ENCODE measurements at regions not wholly inside any gene's neighbourhood (a gene's known extent, or its start where the extent isn't known, plus 50 kb on each side); places are given as distances from the start of the nearest gene placed in this dataset.

DNA sequence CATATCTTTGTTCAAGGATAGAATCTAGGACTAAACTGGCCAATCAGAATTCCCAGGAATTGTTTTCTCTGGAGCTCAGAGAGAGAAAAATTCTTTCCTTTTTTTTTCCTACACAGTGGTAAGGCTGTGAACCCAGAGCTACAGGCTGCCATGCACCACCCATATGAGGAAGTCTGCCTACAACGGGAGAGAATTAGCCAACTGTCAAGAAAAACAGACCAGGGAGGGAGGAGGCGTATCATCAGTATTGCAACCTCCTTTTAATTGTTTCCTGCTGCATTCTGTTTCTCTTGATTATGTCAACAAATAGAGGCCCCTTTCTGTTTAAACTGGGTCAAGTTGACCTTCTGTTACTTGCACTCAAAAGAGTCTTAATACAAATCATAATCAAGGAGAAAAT lies 176.5 kb upstream of the UBASH3B start:
- POLR2A ChIA-PET, result no interaction called here
- Mint-ChIP-seq H3K27me3 (peaks cover 4 to 28% (median 18%) of the 10 kb centered on the region in 5 donors), H3K9me3 (peaks cover 18 to 35% (median 28%) of the 10 kb centered on the region in 9 donors)

DNA sequence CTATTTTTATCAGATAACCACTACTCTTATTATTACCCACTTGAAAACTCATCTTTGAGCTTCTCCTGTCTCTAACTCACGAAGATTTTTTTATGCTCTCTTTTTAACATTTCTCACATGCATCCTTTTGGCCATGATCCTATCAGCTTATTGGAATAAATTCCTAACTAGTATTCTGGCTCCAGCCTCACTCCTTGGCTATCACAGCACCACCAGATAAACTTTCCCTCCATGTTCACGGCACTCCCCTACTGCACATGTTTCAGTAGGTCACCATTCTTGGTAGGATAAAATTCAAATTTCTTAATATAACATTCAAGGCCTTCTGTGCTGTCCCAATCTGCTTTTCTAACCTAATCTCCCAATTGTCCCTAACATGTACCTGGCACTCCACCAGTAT lies 186.6 kb upstream of the UBASH3B start:
- peaks cover 0 to 16% (median 4%) of the 10 kb centered on the region in 9 donors for H3K9me3 Mint-ChIP-seq
- peaks cover 0 to 6% (median 4%) of the 10 kb centered on the region in 5 donors for H3K27me3 Mint-ChIP-seq
- no peaks in the 10 kb centered on the region for H3K4me1 Mint-ChIP-seq
- peak overlapping the region in 1 of 10 donors; percentile 14 for H3K27ac Mint-ChIP-seq
- ATAC-seq, result no peak
- H3K4me3 Mint-ChIP-seq, result no peak overlapping the region
- no peak for DNase-seq
- H3K36me3 Mint-ChIP-seq, result peaks cover 0 to 4% (median 0%) of the 10 kb centered on the region in 3 donors
- POLR2A ChIA-PET, result no interaction called here

More for the DNA sequence above, 176.5 kb upstream of the UBASH3B start:
- no peak for DNase-seq
- Mint-ChIP-seq H3K27ac (no peak overlapping the region), H3K36me3 (peaks cover 0 to 20% (median 3%) of the 10 kb centered on the region in 3 donors), H3K4me1 (no peaks in the 10 kb centered on the region), H3K4me3 (no peak overlapping the region)
- no peak for ATAC-seq

DNA sequence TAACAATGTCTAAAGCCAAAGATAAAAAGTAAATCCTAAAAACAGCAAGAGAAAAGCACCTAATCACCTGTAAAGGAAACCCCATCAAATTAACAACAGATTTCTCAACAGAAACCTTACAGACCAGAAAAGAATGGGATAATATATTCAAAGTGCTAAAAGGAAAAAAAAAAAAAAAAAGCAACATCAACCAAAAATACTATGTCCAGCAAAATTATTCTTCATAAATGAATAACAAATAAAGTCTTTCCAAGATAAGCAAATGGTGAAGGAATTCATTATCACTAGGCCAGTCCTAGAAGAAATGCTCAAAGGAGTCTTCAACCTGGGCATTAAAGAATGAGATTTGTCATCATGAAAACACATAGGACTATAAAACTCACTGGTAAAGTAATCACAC lies 192.0 kb upstream of the UBASH3B start:
- Mint-ChIP-seq H3K4me3 (no peak overlapping the region), H3K27ac (no peak overlapping the region), H3K36me3 (peaks cover 0 to 36% (median 6%) of the 10 kb centered on the region in 3 donors), H3K4me1 (no peaks in the 10 kb centered on the region), H3K9me3 (peaks cover 9 to 62% (median 24%) of the 10 kb centered on the region in 9 donors), H3K27me3 (peaks cover 0 to 7% (median 5%) of the 10 kb centered on the region in 5 donors)
- DNase-seq (no peak), ATAC-seq (no peak)
- POLR2A ChIA-PET, result no interaction called here

DNA sequence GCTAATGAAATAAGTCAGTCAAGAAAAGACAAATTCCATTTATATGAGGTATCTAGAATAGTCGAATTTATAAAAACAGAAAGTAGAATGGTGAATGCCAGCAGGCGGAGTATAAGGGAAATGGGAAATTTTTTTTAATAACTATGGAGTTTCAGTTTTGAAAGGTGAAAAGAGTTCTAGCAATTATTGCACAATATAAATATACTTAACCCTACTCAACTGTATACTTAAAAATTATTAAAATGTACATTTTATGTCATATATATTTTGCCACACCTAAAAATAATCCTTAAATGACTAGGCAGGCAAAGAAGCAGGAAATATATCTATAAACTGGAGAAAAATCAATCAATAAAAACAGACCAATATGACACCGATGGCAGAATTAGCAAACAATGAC lies 196.5 kb upstream of the UBASH3B start:
- Mint-ChIP-seq H3K9me3 (peaks cover 14 to 75% (median 45%) of the 10 kb centered on the region in 9 donors), H3K27me3 (peaks cover 4 to 14% (median 8%) of the 10 kb centered on the region in 5 donors), H3K27ac (no peak overlapping the region), H3K4me3 (no peak overlapping the region), H3K4me1 (no peaks in the 10 kb centered on the region), H3K36me3 (peaks cover 2 to 44% (median 11%) of the 10 kb centered on the region in 3 donors)
- ATAC-seq, result no peak
- no peak for DNase-seq
- POLR2A ChIA-PET, result no interaction called here

DNA sequence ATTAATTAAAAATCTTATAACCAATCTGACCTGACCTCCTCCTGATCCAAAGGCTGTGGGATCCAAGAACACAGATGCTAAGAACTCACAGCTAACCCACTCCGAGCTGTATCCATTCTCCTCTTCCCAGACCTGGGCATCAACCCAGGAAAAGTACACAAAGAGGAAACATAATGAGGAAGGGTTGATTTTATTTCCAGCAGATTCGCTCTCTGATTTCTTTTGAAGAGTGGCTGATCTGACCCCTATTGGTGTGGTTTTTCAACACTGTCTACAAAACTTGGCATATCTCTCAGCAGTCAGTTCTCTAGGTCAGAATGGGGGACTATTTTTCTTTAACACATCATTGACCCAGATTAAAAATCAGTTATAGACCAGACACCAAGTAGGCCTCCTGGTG lies 201.9 kb upstream of the UBASH3B start:
- POLR2A ChIA-PET, result no interaction called here
- ATAC-seq (no peak), DNase-seq (no peak)
- Mint-ChIP-seq H3K4me3 (no peak overlapping the region), H3K27ac (no peak overlapping the region), H3K27me3 (peaks cover 9 to 16% (median 15%) of the 10 kb centered on the region in 5 donors), H3K9me3 (peaks cover 6 to 32% (median 18%) of the 10 kb centered on the region in 9 donors), H3K4me1 (no peaks in the 10 kb centered on the region), H3K36me3 (peaks cover 2 to 11% (median 6%) of the 10 kb centered on the region in 3 donors)

DNA sequence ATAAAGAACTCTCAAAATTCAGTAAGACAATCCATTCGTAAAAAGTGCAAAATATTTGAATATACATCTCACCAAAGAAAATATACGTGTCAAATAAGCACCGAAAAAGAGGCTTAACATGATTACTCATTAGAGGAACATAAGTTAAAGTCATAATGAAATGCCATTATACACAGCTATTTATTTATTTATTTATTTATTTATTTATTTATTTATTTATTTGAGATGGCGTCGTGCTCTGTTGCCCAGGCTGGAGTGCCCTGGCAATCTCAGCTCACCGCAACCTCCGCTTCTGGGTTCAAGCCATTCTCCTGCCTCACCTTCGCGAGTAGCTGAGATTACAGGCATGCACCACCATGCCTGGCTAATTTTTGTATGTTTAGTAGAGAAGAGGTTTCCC lies 203.6 kb upstream of the UBASH3B start:
- H3K9me3 Mint-ChIP-seq, result peaks cover 2 to 15% (median 9%) of the 10 kb centered on the region in 9 donors
- H3K27ac Mint-ChIP-seq, result no peak overlapping the region
- no peak overlapping the region for H3K4me3 Mint-ChIP-seq
- peaks cover 12 to 32% (median 20%) of the 10 kb centered on the region in 5 donors for H3K27me3 Mint-ChIP-seq
- no peak for DNase-seq
- peaks cover 0 to 4% (median 2%) of the 10 kb centered on the region in 3 donors for H3K36me3 Mint-ChIP-seq
- ATAC-seq, result no peak
- H3K4me1 Mint-ChIP-seq, result no peaks in the 10 kb centered on the region
- POLR2A ChIA-PET, result no interaction called here

DNA sequence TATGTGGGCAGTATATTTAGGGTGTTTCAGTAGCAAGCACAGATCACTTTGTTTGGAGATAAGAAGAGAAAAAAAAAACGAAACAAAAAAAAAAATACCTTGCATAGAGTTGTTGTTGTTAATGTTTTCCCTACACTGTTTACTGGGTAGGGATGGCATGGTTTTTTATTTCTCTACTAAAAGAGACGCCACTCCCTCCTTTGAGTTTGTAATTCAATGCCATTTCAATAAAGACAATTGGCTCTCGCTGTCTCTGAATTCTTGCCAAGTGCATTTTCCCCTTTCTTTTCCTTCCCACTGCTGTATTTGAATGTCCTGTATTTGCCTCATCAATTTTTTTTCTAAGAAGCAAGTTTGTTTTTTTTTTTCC lies 213.9 kb upstream of the UBASH3B start:
- POLR2A ChIA-PET, result no interaction called here
- H3K4me1 Mint-ChIP-seq, result peaks cover 2 to 13% (median 6%) of the 10 kb centered on the region in 4 donors
- ATAC-seq (no peak), DNase-seq (no peak)
- H3K36me3 Mint-ChIP-seq, result no peaks in the 10 kb centered on the region
- H3K9me3 Mint-ChIP-seq, result peaks cover 0 to 8% (median 0%) of the 10 kb centered on the region in 9 donors
- no peak overlapping the region for H3K4me3 Mint-ChIP-seq
- peaks cover 13 to 30% (median 27%) of the 10 kb centered on the region in 5 donors for H3K27me3 Mint-ChIP-seq
- H3K27ac Mint-ChIP-seq, result no peak overlapping the region

DNA sequence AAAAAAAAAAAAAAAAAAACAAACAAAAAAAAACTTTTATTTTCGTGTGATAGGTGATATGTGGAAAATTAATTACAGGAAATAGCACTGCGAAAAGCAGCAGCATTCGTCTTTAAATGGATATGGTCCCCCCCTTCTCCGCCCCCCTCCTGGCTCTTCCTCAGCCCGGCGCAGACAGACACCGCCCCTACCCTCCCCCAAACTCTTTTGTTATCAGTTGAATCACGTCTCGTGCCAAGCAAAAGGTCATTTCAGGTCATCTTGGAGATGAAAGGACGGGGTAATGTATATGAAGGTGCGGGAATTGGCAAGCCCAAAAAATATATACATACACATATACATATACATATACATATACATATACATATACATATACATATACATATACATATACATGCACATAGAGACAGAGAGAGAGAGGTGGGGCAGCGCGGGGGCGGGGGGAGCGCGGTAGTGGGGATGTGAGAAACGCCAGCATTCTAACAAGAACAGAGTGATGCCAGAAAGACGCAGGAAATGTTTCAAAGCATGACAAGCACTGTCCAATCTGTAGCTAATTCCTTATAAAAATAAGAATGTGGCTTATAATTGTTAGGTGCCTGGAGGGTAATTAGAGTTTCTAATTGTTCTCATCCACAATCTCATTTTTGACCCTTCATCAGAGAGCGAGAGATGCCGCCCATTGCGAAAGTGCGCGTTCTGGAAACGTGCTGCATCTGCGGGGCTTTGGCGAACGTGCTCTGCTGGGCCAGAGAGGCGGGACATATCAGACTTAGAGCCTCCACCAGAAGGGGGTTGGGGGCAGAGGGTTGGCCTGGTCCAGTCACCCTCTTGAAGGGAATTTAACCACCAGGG lies 214.5 kb upstream of the UBASH3B start:
- peaks cover 13 to 26% (median 23%) of the 10 kb centered on the region in 5 donors for H3K27me3 Mint-ChIP-seq
- H3K36me3 Mint-ChIP-seq, result no peaks in the 10 kb centered on the region
- peaks cover 2 to 13% (median 6%) of the 10 kb centered on the region in 4 donors for H3K4me1 Mint-ChIP-seq
- H3K27ac Mint-ChIP-seq, result no peak overlapping the region
- peaks cover 0 to 8% (median 0%) of the 10 kb centered on the region in 9 donors for H3K9me3 Mint-ChIP-seq
- ATAC-seq (no peak), DNase-seq (no peak)
- H3K4me3 Mint-ChIP-seq, result peak overlapping the region in 3 of 10 donors; percentile 26 to 64 (median 36)
- POLR2A ChIA-PET, result no interaction called here

DNA sequence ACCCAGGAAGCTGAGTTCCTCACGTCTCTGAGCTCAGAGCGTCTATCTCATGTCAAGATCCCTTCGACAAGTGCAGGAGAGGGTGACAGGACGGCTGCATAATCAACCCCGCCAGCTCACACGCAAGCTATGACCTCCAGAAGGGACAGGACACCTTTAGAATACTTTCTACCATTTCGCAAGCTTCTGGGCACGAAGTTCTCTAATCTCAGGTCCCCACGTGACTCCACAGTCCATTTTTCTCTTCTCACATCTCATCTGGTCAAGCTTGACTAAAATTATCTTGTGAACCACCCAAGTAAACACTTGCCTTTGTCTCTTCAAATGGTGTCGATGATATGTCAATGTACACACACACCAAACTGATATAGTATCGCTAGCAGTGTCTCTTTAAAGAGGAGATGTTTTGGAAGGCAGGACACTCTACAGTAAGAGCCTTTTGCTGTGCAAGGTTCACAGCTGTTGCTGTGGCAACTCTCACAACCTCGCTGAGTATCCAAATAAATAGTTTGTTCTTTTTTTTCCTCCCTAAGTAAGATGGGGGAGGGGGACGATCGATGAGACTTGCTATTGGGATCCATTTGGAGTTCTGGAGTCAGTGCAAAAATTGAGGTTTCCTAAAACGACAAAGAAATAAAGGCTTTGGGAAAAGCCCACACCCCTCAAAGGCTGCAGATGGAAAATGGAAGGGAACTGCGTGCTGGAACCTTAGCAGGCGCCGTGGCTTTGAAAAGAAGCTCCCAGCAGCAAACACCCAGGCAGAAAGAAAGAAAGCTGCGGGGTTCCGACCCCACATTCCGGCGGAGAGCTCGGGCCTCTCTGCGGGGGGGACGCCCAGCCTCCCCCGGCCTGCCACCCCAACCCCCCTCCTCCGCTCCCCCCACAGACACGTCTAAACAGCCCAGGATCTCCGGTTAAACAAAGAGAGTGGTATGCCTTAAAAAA lies 215.4 kb upstream of the UBASH3B start:
- Mint-ChIP-seq H3K4me1 (peaks cover 2 to 13% (median 6%) of the 10 kb centered on the region in 4 donors), H3K36me3 (no peaks in the 10 kb centered on the region), H3K4me3 (peak overlapping the region in 3 of 10 donors; percentile 26 to 36 (median 33)), H3K9me3 (peaks cover 0 to 6% (median 0%) of the 10 kb centered on the region in 9 donors), H3K27ac (no peak overlapping the region), H3K27me3 (peaks cover 14 to 28% (median 24%) of the 10 kb centered on the region in 5 donors)
- DNase-seq (no peak), ATAC-seq (no peak)
- POLR2A ChIA-PET, result no interaction called here

DNA sequence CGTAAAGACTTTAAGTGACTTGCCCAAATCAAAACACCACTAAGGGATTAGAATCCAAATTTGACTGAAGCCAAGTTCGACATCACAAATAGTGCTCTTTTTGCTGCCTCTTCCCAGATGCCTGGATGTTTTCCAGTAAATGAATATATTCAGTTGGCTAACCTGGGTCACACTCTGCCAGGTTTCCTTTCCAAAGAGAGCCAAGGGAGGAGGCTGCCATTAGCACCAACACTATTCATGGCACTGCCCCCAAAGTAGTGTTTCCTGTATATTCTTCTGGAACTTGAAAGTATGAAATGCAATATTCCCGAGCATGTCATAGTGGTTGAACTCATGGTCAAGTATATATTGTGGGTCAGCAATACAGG lies 219.3 kb upstream of the UBASH3B start:
- Mint-ChIP-seq H3K27ac (no peak overlapping the region), H3K36me3 (no peaks in the 10 kb centered on the region), H3K4me1 (peaks cover 2 to 13% (median 6%) of the 10 kb centered on the region in 4 donors), H3K27me3 (peaks cover 16 to 35% (median 28%) of the 10 kb centered on the region in 5 donors), H3K4me3 (no peak overlapping the region), H3K9me3 (peaks cover 0 to 6% (median 0%) of the 10 kb centered on the region in 9 donors)
- ATAC-seq (no peak), DNase-seq (no peak)
- POLR2A ChIA-PET, result no interaction called here

DNA sequence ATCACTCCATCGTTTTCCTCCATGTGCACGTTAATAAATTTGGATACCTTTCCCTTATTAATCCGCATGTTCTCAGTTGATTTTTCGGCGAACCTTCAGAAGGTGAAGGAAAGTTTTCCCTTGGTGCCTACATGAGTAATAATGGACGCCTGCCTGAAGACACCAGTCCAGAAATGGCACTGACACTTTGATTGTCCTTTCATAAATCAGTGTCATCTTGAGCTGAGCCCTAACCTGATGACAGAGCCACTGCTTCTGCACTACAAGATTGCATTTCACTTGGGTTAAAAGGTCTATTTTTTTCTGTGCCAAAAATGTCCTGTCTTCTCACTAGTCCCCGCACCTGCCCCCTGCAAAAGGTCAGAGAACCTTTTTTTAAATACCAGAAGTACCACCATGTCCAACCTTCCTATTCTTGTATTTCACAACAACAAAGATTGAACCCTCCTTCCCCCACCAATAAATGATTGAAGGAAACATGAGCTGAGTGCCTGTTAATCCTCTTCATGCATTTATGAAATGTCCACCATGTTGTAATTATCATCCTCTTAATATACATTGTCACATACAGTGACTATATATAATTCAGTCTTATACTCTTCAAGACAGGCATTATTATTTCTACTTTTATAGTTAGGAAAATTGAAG lies 219.9 kb upstream of the UBASH3B start:
- Mint-ChIP-seq H3K27ac (no peak overlapping the region), H3K4me3 (no peak overlapping the region), H3K27me3 (peaks cover 15 to 36% (median 26%) of the 10 kb centered on the region in 5 donors), H3K4me1 (peaks cover 0 to 10% (median 4%) of the 10 kb centered on the region in 4 donors), H3K36me3 (no peaks in the 10 kb centered on the region), H3K9me3 (peaks cover 0 to 6% (median 0%) of the 10 kb centered on the region in 9 donors)
- POLR2A ChIA-PET, result no interaction called here
- ATAC-seq, result no peak
- DNase-seq, result no peak

DNA sequence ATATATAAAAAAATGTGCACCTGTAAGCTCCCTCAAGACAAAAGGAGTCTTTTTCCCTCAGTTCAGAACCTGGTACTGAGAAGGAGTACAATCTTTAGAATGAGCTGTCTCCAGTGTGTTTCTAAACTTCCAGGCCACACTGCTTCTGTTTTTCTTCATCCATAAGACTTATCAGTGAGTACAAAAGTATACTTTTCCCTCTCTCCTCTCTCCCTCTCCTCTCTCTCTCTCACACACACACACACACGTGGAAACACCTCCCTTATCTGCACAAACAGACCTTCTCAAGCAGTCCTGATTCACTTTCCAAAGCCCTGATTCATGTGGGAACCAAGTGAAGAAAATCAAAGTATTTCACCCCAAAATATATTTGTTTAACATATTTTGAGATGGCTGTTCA lies 220.7 kb upstream of the UBASH3B start:
- DNase-seq (no peak), ATAC-seq (no peak)
- peak overlapping the region in 1 of 10 donors; percentile 29 for H3K27ac Mint-ChIP-seq
- POLR2A ChIA-PET, result no interaction called here
- H3K4me1 Mint-ChIP-seq, result peaks cover 0 to 1% (median 0%) of the 10 kb centered on the region in 4 donors
- no peak overlapping the region for H3K4me3 Mint-ChIP-seq
- no peaks in the 10 kb centered on the region for H3K36me3 Mint-ChIP-seq
- H3K27me3 Mint-ChIP-seq, result peaks cover 12 to 30% (median 20%) of the 10 kb centered on the region in 5 donors
- H3K9me3 Mint-ChIP-seq, result peaks cover 0 to 6% (median 0%) of the 10 kb centered on the region in 9 donors
